Sigmoid colon (tissue), 6 donors: ENCODE measurements at regions not wholly inside any gene's neighbourhood (a gene's known extent, or its start where the extent isn't known, plus 50 kb on each side); places are given as distances from the start of the nearest gene placed in this dataset.

Source experiments
- DNase-seq: peaks from one replicate; pipeline ENCODE4 v3.0.0-alpha.2; 2019
- H3K27ac ChIP-seq, 4 donors: fragments of 200-600 bp; sonication (generic); one replicate each; pipeline ENCODE4 v1.5.1; 2016 to 2019; ENCODE audit warnings: mild to moderate bottlenecking in 1 of 4
- H3K27me3 ChIP-seq, 3 donors: fragments of 200-600 bp; sonication (generic); one replicate each; pipeline ENCODE4 v1.5.1; 2019; ENCODE audit warnings: mild to moderate bottlenecking in 1 of 3
- H3K36me3 ChIP-seq, 4 donors: fragments of 200-600 bp; sonication (generic); one replicate each; pipeline ENCODE4 v1.5.1; 2016 to 2019
- H3K4me1 ChIP-seq, 4 donors: fragments of 200-600 bp; sonication (generic); one replicate each; pipeline ENCODE4 v1.5.1; 2017 to 2019
- H3K4me3 ChIP-seq, 4 donors: fragments of 200-600 bp; sonication (generic); one replicate each; pipeline ENCODE4 v1.5.1; 2017 to 2019; ENCODE audit warnings: mild to moderate bottlenecking in 2 of 4, moderate library complexity in 1 of 4
- H3K9me3 ChIP-seq, 4 donors: fragments of 200-600 bp in 3 of 4; sonication (generic) in 3 of 4; one replicate each; pipeline versions ENCODE4 v1.5.1 to v1.6.1; 2013 to 2019
- CTCF ChIP-seq, 4 experiments: fragments of 450-650 bp in 3 of 4; fragments of 200-600 bp in 1 of 4; IDR thresholded peaks; one replicate each; pipeline ENCODE4 v1.5.1; 2016 to 2019; ENCODE audit warnings: antibody characterized with exemption in 4 of 4, mild to moderate bottlenecking in 3 of 4, moderate library complexity in 2 of 4
- EP300 ChIP-seq, 4 donors: sonication (generic); formaldehyde crosslinking; IDR thresholded peaks; one replicate each; pipeline ENCODE4 v1.6.1; 2017; ENCODE audit warnings: antibody characterized with exemption in 4 of 4
- POLR2A ChIP-seq, 2 donors: fragments of 450-650 bp; IDR thresholded peaks; one replicate each; pipeline ENCODE4 v1.6.1; 2016; ENCODE audit warnings: antibody characterized with exemption in 2 of 2, mild to moderate bottlenecking in 2 of 2, moderate library complexity in 2 of 2
- POLR2AphosphoS5 ChIP-seq, 4 donors: sonication (generic); formaldehyde crosslinking; IDR thresholded peaks; one replicate each; pipeline ENCODE4 v1.6.1; 2017; ENCODE audit warnings: antibody characterized with exemption in 4 of 4
- WGBS, 2 donors: extraction: QIAGEN DNeasy Blood & Tissue Kit; methylation state at CpG; one replicate each; pipeline ENCODE4 v1.1.7; 2013; 5-methylcytosine and 5-hydroxymethylcytosine counted together
- intact Hi-C: fragments of 100-400 bp; cut with DNase I; formaldehyde crosslinking; loops from one replicate; pipeline ENCODE4 v1.15.1; 2023
- donor health status: healthy with polysubstance abuse.
- donor health status: healthy.

DNA sequence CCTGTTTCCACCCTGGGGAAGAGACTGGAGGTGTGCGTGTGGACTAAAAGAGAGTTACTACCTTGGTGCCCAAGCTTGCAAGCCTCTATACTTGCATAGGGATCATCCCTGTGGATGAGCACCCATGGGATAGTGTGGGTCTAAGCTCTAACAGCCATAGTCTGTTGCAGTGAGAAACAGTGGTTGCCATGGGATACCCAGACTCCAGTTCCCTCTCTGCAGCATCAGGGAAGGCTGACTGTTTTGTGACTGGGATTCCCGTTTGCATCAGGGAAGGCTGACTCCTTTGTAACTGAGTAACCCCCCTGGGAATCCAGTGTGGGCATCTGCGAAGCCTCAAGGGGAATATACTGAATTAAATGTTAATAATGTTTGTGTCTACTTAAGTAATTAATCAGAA lies 196.1 kb downstream of the ZNF621 start:
- intact Hi-C loops, result loop anchor here (5.0 kb wide), 1 partner anchor 1161 kb away; no protein-coding TSS in a partner anchor
- H3K4me3 ChIP-seq, result no peak overlapping the region
- no peak for DNase-seq
- no peaks in the 10 kb centered on the region for H3K4me1 ChIP-seq
- H3K36me3 ChIP-seq, result no peaks in the 10 kb centered on the region
- no peak overlapping the region for H3K27ac ChIP-seq
- TF ChIP-seq CTCF (IDR thresholded peaks at IDR 0.05) (no peak), EP300 (IDR thresholded peaks at IDR 0.05) (no peak), POLR2A (IDR thresholded peaks at IDR 0.05) (no peak), POLR2AphosphoS5 (IDR thresholded peaks at IDR 0.05) (no peak)
- no peaks in the 10 kb centered on the region for H3K27me3 ChIP-seq
- WGBS, 2 donors, result 89 to 92% methylated on average over 3 of the region's 3 CpGs
- no peaks in the 10 kb centered on the region for H3K9me3 ChIP-seq

DNA sequence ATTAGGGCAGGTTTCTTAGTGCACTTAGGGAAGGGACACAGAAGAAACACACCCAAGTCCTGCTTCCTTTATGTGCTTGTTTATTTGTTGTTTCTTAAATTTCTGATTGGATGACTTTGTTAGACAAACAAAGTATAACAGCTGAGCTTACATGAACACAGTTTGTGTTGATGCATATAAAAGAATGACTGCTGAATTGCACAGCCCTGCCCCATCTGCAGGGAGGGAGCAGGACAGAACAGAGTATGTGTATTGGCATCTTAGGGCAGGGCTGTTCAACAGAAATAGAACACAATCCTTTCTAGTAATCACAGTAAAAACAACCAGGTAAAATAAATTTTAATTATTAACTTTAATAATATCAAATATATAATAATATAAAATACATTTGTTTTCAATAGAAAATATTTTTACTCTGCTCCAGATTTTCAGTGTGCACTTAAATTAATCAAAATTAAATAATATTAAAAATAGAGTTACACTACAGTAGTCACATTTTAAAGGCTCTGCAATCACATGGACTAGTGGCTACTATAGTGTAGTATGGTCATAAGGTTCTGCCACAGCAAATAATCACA lies 198.4 kb downstream of the ZNF621 start:
- intact Hi-C loops, result loop anchor here (5.0 kb wide), 1 partner anchor 1159 kb away; no protein-coding TSS in a partner anchor
- Histone ChIP-seq H3K36me3 (no peaks in the 10 kb centered on the region), H3K4me1 (no peaks in the 10 kb centered on the region), H3K4me3 (no peak overlapping the region), H3K9me3 (no peaks in the 10 kb centered on the region), H3K27me3 (no peaks in the 10 kb centered on the region), H3K27ac (no peak overlapping the region)
- TF ChIP-seq CTCF (IDR thresholded peaks at IDR 0.05) (no peak), EP300 (IDR thresholded peaks at IDR 0.05) (no peak), POLR2A (IDR thresholded peaks at IDR 0.05) (no peak), POLR2AphosphoS5 (IDR thresholded peaks at IDR 0.05) (no peak)
- DNase-seq, result no peak

DNA sequence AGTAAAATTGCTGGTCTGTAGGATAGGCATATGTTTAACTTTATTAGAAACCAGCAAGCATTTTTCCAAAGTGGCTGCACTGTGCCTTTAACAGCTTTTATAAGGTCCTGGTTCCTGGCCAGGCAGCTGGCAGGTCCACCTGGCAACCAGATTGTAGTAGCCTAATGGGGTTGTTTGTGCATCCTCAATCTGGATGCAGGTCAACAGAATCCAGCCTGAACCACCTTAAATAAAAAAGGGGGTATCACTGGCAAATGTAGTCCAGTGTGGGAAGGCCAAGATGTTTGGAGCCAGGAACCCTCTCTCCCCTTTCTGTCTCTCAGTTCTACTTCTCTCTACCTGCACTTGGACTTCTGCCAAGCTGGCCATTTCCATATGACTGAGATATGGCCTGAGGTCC lies 200.3 kb downstream of the ZNF621 start:
- no peaks in the 10 kb centered on the region for H3K36me3 ChIP-seq
- H3K9me3 ChIP-seq, result peaks cover 0 to 6% (median 2%) of the 10 kb centered on the region in 4 donors
- TF ChIP-seq POLR2A (IDR thresholded peaks at IDR 0.05), result no peak
- no peak for TF ChIP-seq CTCF (IDR thresholded peaks at IDR 0.05)
- no peak for TF ChIP-seq EP300 (IDR thresholded peaks at IDR 0.05)
- TF ChIP-seq POLR2AphosphoS5 (IDR thresholded peaks at IDR 0.05), result no peak
- H3K4me1 ChIP-seq, result no peaks in the 10 kb centered on the region
- no peaks in the 10 kb centered on the region for H3K27me3 ChIP-seq
- intact Hi-C loops, result no loop called here
- H3K4me3 ChIP-seq, result no peak overlapping the region
- no peak for DNase-seq
- H3K27ac ChIP-seq, result no peak overlapping the region

DNA sequence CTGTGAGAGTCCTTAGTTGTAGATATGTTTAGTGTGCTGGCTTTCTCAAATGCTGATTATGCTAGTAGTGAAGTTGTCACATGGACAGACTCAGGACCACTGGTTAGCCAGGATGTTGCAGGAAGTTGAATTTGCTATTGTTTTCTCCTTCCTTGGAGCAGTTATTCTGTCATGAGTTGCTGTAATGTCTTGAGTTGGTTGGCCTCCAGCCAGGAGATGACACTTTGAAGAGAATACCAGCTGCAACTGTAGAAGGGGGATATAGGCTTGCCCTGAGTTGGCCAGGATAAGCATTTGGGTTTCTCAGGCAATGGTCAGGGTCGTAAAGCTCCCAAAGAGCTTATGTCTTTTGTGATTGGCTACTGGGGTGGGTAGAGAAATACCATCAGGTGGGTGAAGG lies 206.7 kb downstream of the ZNF621 start:
- peaks cover 0 to 9% (median 2%) of the 10 kb centered on the region in 4 donors for H3K9me3 ChIP-seq
- no peaks in the 10 kb centered on the region for H3K36me3 ChIP-seq
- TF ChIP-seq EP300 (IDR thresholded peaks at IDR 0.05) (no peak), POLR2AphosphoS5 (IDR thresholded peaks at IDR 0.05) (no peak), POLR2A (IDR thresholded peaks at IDR 0.05) (no peak), CTCF (IDR thresholded peaks at IDR 0.05) (no peak)
- H3K4me1 ChIP-seq, result no peaks in the 10 kb centered on the region
- no peak for DNase-seq
- H3K4me3 ChIP-seq, result no peak overlapping the region
- intact Hi-C loops, result no loop called here
- H3K27me3 ChIP-seq, result no peaks in the 10 kb centered on the region
- 74 to 92% methylated on average over 1 of the region's 1 CpG for WGBS, 2 donors
- no peak overlapping the region for H3K27ac ChIP-seq

GRCh38 chr3:40736943-40737342 lies 212.2 kb downstream of the ZNF621 start:
- Histone ChIP-seq H3K4me1 (no peaks in the 10 kb centered on the region), H3K27me3 (no peaks in the 10 kb centered on the region), H3K4me3 (no peak overlapping the region), H3K27ac (no peak overlapping the region), H3K36me3 (no peaks in the 10 kb centered on the region), H3K9me3 (no peaks in the 10 kb centered on the region)
- 50 to 81% methylated on average over 3 of the region's 3 CpGs for WGBS, 2 donors
- TF ChIP-seq POLR2A (IDR thresholded peaks at IDR 0.05), result no peak
- DNase-seq, result no peak
- intact Hi-C loops, result no loop called here
